Mammary epithelial cell (primary cell): ENCODE measurements at regions not wholly inside any gene's neighbourhood (a gene's known extent, or its start where the extent isn't known, plus 50 kb on each side); places are given as distances from the start of the nearest gene placed in this dataset.

Experiments used
- EZH2 ChIP-seq: IDR thresholded peaks from 2 replicates; pipeline ENCODE4 v1.6.1; 2012; ENCODE audit warnings: low read length, inconsistent platforms, borderline replicate concordance
- TF ChIP-seq, protein P1 (sequence below), 2 donors: IDR thresholded peaks in 1 of 2; conservative IDR thresholded peaks in 1 of 2; 2 replicates each; pipeline ENCODE4 v1.5.1; 2011 to 2012; ENCODE audit warnings: inconsistent platforms in 2 of 2, low read length in 2 of 2, mild to moderate bottlenecking in 2 of 2, control low read depth in 1 of 2, low read depth in 1 of 2; ENCODE audit not compliant: insufficient read depth in 1 of 2; ENCODE audit errors: extremely low read depth in 1 of 2

DNA sequence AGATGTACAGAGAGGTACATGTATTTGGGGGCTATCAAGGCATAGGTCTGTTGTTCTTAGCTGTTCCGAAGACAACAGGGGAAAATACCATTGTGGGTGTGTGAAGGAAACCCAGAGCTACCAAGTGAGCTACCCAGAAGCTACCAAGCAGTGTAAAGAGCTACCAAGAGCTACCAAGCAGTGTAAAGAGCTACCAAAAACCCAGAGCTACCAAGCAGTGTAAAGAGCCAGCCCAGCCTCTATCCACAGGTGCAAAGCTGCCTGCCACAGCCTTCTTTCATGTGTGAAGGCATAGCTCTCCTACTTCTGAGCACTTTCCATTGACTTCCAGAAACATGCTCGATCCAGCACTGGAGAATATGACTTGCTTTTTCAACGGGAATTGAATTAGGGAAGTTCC, 145.7 kb downstream of the AKAP11 start:
- TF ChIP-seq, protein P1, sequence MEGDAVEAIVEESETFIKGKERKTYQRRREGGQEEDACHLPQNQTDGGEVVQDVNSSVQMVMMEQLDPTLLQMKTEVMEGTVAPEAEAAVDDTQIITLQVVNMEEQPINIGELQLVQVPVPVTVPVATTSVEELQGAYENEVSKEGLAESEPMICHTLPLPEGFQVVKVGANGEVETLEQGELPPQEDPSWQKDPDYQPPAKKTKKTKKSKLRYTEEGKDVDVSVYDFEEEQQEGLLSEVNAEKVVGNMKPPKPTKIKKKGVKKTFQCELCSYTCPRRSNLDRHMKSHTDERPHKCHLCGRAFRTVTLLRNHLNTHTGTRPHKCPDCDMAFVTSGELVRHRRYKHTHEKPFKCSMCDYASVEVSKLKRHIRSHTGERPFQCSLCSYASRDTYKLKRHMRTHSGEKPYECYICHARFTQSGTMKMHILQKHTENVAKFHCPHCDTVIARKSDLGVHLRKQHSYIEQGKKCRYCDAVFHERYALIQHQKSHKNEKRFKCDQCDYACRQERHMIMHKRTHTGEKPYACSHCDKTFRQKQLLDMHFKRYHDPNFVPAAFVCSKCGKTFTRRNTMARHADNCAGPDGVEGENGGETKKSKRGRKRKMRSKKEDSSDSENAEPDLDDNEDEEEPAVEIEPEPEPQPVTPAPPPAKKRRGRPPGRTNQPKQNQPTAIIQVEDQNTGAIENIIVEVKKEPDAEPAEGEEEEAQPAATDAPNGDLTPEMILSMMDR (conservative IDR thresholded peaks at IDR 0.05 in 1 of 2, IDR thresholded peaks at IDR 0.05 in 1 of 2; ENCODE audit: extremely low read depth in 1 of 2, insufficient read depth in 1 of 2, low read depth in 1 of 2, low read length in 2 of 2), result no peak
- no peak for TF ChIP-seq EZH2
